HG03196 (cell line): ENCODE measurements at regions not wholly inside any gene's neighbourhood (a gene's known extent, or its start where the extent isn't known, plus 50 kb on each side); places are given as distances from the start of the nearest gene placed in this dataset.

Experiments
- ATAC-seq: cut with Tn5 transposase; IDR thresholded peaks from one replicate; pipeline ENCODE4 v1.9.1; 2021; ENCODE audit not compliant: unreplicated experiment

DNA sequence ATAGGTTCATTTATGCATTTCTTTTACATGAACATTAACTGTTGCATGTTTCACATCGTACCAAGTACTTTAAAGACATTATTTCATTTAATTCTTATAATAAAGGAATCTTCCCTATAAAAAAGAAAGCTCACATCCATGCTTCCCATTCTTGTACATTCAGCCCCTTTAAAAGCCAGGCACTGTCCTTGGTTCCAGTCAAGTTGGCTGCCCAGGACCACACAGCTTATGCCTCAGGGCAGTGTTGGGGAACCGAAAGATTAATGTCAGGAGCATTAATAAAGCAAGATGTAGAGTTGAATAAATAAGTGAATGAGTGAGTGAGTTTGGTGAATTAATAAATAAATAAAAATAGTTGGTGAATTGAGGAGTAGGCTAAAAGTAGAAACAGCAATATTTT lies 409.4 kb upstream of the DAB1 start:
- no peak for ATAC-seq

DNA sequence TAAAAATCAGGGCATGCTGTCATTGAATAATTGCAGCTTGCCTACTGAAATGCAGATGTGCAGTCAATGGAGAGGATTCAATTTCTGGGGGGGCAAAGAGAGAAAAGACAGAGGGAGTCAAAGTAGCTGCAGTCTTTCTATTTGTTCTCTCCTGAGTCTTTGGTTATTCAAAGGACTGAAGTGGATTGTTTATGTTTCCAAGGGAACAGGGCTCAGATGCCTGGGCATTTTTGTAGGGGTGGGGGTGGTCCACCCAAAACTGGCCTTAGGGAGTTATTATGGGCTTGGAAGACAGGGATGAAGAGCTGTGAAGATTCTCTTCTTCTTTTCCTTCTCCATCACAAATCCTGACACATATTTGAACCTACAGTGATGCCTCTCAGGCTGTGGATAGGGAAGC lies 408.8 kb upstream of the DAB1 start:
- no peak for ATAC-seq

DNA sequence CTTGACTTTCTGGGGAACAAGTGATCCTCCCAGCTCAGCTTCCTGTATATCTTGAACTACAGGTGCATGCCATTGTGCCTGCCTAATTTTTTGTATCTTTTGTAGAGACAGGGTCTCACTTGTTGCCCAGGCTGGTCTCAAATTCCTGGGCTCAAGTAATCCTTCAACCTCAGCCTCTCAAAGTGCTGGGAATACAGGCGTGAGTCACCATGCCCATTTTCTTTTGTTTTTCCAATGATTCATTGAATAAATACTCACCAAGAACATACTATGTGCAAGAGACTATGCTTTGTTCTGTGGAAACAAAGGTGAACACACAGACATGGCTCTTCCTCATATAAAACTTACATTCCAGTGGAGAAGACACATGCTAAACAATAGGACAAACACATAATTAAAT lies 407.8 kb upstream of the DAB1 start:
- no peak for ATAC-seq

GRCh38 chr1:57826535-57826934 lies 402.7 kb upstream of the DAB1 start:
- no peak for ATAC-seq

DNA sequence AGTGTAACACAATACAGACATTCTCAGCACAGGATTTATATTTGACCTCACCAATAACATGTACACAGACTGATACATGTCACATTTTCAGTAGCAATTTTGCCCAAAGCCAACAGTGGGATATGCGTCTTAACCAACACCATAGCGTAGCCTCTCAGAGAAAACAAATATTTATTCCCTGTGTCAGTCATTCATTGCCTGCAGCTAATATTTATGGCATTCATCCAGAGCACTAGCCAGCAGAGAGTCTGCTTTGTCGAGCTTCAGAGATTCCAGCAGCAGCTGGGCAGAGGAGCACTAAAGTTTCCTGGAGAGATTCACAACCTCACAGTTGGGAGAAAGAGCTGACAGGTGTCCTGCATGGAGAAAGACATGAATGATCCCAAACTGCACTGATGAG lies 400.7 kb upstream of the DAB1 start:
- no peak for ATAC-seq

- ATAC-seq: no peak
Observed at GRCh38 chr1:57820356-57821095, 396.7 kb upstream of the DAB1 start.

- no peak for ATAC-seq
Observed at GRCh38 chr1:57819893-57820292, 396.0 kb upstream of the DAB1 start.

DNA sequence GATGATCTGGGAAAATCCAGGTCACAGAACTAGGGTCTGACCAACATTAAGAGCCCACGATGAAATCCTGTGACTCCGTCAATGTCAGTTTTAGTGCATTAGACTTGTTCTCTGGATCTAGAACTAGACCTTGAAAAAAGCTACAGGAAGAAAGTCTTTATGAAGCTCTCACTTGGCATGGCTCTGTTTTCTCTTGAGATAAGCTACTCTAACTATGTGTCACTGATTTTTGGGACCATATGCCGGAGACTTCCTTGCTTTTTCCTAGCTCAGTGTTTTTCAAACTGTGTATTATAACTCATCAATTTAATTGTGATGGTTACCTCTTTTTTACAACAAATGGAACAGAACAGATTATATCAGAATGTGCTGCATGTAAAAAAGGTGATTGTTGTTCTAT lies 379.7 kb upstream of the DAB1 start:
- ATAC-seq: no peak

DNA sequence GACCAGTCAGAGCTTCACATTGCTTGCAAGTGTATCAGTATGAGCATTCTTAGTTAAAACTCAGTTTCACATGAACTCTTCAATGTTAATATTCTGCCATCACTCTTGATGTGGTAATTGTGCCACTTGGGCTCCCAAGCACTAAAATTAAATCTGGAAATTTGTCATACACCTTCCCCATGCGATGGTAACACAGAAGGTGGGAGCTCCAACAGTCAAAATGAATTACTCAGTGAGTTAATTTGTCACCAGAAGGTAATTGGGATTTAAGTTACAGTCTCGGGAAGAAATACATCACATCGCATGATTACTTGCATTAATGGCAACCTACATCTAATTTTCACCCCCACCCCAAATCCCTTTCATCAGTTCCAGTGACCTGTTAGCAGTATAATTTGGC lies 376.5 kb upstream of the DAB1 start:
- ATAC-seq: no peak

GRCh38 chr1:57799490-57800115 lies 375.7 kb upstream of the DAB1 start:
- no peak for ATAC-seq

DNA sequence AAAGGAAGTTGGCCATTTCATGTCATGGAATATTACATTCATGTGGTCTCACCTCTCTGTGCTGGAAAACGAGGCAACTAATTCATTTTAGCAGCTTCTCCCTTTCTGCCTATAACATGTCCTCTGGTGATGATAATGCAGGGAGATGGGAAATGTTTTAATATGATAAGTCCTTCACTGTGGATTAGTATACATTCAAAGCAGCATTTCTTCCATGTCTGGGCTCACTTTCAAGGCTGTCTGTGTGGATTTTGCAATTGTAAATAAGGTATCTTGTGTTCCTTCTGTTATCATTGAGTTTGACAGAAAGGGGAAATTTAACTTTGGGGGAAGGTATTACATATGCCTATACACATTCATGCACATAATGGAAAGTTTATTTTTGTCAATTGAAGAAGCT lies 374.7 kb upstream of the DAB1 start:
- no peak for ATAC-seq

- ATAC-seq: no peak
Observed at GRCh38 chr1:57797084-57797483, 373.2 kb upstream of the DAB1 start.

DNA sequence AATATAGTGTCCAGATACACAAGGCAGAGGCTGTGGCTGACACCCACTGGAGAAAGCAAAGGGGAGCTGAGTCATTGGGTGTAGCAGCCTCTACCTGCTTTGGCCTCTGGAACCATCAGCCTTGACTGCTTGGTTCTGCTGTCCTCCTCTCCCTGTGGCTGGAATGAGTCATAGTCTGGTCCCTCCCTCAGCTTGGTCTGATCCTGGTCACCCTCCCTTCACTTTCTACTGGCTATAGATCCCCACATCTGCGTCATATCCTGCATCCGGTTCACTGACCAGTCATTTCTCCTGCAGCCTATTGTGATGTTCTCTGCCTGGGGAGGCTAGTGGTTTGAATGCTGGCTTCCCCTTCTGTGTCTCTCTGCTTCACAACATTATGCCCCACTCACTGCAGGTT lies 372.8 kb upstream of the DAB1 start:
- no peak for ATAC-seq

DNA sequence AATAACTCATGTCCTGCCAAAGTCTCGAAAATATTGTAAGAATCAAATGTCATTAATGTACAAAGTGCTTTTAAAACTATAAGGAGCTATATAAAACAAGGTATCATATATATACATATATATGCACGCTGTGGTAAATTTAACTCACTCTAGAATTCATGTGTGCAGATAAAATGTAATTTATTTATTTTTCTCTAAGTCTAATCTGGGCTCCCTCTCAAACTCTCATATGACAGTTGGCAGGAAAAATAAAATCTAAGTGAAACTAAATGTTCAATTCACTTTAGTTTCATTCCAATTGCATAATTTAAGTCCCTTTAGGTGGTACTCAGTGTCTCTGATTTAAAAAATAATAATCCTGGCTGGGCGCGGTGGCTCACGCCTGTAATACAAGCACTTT lies 372.0 kb upstream of the DAB1 start:
- ATAC-seq: no peak

DNA sequence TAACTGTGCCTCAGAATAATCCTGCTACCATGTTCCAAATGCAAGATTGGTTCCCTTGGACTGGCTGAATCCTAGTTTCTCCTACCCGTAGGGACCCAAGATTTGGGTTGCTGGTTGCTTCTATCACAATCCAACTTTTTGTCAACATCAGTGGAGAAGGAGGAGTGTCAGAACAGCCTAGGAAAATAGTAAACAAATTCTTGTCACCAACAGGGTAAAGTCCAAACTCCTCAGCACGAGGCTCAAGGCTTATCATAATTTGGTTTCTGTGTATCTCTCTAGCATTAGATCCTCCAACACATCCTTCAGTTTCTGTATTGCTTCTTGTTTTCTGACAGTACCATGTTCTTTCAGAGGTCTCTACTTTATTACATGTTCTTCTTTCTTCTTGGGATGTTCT lies 370.2 kb upstream of the DAB1 start:
- ATAC-seq: no peak

GRCh38 chr1:57791497-57791896 lies 367.6 kb upstream of the DAB1 start:
- no peak for ATAC-seq

DNA sequence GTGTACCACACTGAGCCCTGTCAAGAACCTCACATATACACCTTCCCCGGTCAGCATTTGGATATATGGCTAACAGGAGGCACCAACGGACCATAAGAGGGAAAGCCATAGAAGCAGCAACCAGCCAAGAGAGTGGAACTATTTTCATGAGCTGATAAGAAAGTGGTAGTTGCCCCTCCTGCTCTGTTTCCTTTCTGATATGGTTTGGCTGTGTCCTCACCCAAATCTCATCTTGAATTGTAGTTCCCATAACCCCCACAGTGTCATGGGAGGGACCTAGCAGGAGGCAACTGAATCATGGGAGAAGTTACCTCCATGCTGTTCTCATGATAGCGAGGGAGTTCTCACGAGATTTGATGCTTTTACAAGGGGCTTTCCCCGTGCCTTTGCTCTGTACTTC lies 366.1 kb upstream of the DAB1 start:
- ATAC-seq: no peak

DNA sequence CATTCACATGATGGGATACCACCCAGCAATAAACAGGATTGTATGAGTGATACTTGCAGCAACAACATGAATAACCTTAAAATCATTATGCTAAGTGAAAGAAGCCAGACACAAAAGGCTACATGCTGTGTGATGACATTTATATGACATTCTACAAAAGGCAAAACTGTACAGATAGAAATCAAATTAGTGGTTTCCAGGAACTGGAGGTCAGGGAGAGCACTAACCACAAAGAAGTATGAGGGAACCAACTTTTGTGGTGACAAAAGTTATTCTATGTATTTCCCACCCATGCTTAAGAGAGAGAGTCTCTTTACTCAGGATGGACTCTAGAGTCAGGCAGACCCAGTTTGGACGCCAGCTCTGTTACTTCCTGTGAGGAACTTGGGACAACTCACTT lies 364.5 kb upstream of the DAB1 start:
- no peak for ATAC-seq

- ATAC-seq: no peak
Observed at GRCh38 chr1:57784356-57784755, 360.5 kb upstream of the DAB1 start.

GRCh38 chr1:57782357-57782756 lies 358.5 kb upstream of the DAB1 start:
- no peak for ATAC-seq

DNA sequence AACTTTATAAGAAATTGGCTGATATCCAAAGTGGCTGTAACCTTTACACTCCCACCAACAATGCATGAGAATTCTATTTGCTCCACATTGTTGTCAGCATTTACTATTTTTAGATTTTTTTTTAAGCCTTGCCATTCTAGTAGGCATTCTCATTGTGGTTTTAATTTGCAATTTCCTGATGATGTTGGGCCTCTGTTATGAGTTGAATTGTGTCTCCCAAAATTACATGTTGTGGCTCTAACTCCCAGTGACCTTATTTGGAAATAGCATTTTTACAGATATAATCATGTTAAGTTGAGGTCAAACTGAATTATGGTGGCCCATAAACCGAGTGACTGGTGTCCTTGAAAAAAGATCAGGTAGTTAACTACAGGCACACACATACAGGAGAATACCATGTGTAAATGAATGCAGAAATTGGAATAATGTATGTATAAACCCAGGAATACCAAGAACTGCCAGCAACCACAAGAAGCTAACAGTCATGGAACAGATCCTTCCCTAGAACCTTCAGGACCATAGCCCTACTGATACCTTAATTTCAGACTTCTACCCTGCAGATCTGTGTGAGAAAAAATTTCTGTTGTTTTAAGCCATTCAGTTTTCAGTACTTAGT lies 348.8 kb upstream of the DAB1 start:
- no peak for ATAC-seq

DNA sequence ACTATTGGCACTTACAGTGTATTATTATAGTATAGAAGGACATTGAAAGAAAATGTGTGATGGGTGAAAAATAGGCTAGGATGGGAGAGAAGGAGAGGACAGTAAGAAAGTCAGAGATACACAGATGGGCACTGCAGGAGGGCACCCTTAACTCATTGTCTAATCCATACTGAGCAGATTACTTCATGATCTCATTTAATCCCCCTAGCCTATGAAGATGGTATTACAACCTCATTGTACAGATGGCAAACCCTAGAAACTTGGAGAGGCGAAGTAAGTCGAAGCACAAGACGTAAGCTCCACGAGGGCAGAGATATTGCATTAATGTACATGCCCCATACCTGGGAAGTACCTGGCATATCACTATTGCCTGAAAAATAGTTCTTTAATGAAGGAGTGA lies 346.9 kb upstream of the DAB1 start:
- ATAC-seq: no peak

- no peak for ATAC-seq
Observed at GRCh38 chr1:57770236-57770635, 346.4 kb upstream of the DAB1 start.
